HG02885 (cell line): ENCODE measurements at regions not wholly inside any gene's neighbourhood (a gene's known extent, or its start where the extent isn't known, plus 50 kb on each side); places are given as distances from the start of the nearest gene placed in this dataset.
"Not testable (repeated sequence)": the region's sequence is repeated elsewhere in the genome, so short reads cannot be mapped to it uniquely, and the experiment has no call there.

ENCODE experiments used
- ATAC-seq: cut with Tn5 transposase; IDR thresholded peaks from one replicate; pipeline ENCODE4 v1.9.1; 2021; ENCODE audit warnings: mild to moderate bottlenecking; ENCODE audit not compliant: unreplicated experiment, poor library complexity

DNA sequence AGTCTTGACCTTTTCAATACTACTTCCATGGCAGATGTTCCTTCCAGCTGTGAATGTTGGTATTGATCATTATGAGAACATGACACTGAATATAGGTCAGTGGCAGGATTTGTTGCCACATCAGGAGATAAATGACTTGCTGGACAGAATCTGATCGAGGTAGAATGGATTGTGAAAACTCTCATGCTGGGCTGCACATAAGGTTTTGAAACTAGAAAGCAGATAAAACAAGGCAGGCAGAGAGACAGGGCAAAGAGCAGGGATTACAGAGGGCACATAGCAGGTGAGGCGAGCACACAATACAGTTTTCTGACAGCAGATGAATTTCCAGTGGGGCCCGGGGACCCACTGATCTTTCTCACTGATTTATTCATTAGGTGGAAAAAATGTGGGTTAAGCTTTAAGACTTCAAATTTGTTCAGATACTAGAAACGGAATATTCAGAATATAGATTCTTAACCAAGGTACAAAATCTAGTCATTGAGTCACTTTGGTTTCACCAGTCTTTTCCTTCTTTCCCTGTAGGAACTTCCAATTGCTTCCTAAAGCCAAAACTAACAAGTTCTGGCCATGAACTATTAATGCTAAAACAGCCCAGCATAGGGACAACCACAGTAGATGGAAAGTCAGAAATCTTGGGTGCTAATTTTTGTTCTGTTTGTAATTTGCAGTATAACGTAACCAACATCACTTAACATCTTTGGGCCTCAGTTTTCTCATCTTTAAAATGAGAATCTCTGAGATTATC is 296.0 kb upstream of the PTBP2 start:
- ATAC-seq, result no peak

DNA sequence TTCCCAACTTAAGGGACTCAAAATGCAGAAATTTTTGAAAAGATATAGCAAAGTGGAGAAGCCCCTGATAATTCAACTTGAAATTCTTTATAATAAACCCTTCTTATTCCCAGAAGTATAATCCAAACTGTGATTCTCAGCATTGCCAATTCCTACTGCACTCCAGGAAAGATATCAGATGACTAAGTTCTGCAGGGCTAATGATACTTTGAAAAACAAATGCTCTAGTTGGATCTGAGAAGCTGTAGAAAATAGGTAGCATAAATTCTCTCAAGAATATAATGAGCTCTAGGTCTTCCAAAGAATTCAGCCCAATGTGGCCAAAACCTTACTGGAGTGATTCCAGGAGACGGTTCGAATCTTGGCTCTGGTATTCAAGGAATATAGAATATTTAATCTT is 294.0 kb upstream of the PTBP2 start:
- no peak for ATAC-seq

DNA sequence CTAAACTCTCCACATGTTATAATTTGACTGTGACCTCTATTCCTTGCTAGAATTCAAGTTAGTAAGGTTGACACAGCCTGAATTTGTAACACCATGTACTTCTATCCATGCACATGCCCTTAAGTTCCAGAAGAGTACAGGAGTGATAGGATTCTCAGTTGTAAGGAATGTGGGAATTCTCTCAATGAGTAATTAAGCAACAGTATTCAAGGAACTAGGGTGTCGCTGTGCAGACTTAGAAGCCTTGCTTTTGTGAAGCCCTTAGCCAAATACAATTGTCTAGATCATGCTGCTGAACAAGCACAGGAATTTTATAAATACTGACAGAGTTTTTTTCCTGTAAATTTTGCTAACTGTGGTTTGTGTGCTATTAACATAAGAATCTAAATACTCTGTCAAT is 276.3 kb upstream of the PTBP2 start:
- ATAC-seq, result no peak

DNA sequence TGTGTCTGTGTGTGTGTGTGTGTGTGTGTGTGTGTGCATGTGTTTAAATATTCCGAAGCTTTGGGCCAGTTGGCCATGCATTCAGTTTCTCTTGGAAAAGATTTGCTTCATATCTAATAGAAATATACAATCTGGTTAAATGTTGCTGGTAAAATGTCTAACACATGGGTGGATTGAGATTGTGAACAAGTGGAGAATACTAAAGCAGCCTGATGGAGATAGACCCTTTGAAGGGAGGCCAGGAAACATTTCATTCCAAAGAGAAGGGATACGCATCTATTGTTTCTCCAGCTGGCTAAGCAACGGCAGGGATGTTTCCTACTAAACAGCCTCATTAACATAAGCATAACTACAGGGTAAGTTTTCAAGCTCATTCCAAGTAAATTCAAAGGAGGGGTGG is 257.5 kb upstream of the PTBP2 start:
- no peak for ATAC-seq

DNA sequence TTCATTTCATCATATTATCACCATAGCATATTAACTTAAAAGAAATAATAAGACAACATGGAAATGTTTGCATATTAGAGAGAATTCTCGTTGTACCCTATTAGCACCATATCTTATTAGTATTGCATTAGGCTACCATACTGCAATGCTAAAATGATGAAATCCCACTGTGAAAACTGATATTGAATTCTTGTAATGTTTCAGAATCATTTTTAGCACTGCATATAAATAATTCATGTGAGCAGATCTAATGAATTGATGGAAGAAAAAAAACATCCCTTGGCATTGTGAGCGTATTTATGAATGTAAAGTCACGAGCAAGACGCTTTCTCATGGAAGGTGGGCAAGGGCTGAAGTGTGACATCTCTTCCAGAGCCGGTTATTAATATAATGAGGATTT is 257.1 kb upstream of the PTBP2 start:
- ATAC-seq, result no peak

DNA sequence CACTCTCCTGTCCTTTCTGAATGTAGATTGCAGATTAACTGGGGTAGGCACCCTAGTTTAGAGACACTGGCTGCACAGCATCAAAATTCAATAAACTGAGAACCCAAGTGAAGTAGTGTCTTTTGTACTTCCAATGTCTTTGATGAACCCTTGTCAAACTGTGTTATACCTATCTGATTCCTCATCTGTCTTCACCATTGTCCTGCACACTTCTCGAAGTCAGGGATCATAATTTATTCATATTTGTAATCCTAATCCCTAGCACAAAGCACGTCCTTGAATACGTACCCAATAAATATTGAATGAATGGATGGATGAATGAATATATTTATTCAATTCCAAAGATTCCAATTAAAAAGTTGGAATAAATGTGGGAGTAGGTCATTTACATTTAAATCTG is 256.6 kb upstream of the PTBP2 start:
- ATAC-seq, result no peak

DNA sequence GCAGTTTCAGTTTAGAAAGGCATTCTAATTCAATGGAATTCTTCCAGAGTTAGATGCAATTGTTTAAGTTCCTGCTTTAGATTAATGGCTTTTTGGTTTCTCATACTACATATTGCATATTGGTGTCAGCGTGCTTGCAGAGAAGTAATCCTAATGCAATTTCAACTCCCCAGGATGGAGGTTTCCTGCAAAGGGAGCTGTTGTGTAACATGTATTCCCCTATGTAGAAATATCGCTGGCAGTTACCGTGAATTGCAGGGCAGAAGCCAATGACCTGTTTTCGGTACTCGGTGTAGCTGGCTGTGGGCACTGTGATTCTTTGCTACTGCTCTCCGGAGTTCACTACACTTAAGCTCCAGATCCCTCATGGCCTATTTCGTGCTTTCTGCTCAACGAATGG is 256.1 kb upstream of the PTBP2 start:
- ATAC-seq, result no peak

DNA sequence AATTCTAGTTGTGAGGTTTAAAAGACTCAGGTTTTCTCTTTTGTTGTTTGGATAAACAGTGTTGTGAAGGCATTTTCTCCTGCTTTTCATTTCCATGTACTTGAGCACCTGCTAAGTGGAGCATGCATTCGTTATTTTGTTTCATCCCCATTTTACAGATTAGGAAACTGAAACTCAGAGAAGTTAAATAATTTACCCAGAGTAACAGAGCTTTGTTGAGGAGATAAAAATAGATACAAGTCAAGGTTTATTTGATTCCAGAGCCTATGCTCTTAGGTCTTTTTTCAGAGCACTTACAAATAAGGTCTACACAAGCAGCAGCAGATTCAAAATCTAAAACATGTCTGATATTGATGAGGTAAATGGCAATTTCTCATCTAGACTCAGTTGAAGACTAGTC is 254.7 kb upstream of the PTBP2 start:
- ATAC-seq, result no peak

DNA sequence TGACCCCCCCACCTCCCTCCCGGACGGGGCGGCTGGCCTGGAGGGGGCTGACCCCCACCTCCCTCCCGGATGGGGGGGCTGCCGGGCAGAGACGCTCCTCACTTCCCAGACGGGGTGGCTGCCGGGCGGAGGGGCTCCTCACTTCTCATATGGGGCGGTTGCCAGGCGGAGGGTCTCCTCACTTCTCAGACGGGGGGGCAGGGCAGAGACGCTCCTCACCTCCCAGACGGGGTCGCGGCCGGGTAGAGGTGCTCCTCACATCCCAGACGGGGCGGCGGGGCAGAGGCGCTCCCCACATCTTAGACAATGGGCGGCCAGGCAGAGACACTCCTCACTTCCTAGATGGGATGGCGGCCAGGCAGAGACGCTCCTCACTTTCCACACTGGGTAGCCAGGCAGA is 251.9 kb upstream of the PTBP2 start:
- not testable (repeated sequence) for ATAC-seq

DNA sequence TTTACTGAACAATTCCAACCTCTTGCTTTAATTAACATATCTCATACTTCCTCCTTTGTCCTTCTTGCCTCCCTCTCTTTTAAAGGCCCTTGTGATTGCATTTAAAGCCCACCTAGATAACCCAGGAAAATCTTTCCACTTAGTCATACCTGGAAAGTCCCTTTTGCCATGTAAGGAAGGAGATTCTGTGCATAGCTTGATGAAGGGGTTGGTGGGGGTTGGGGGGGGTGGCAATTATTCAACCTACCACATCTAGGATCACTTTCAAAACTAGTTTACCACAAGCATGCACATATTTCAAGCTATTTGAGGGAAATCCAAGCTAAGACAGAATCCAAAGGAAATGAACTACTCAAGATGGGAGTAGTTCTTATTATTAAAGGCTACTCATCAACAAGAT is 249.1 kb upstream of the PTBP2 start:
- no peak for ATAC-seq

DNA sequence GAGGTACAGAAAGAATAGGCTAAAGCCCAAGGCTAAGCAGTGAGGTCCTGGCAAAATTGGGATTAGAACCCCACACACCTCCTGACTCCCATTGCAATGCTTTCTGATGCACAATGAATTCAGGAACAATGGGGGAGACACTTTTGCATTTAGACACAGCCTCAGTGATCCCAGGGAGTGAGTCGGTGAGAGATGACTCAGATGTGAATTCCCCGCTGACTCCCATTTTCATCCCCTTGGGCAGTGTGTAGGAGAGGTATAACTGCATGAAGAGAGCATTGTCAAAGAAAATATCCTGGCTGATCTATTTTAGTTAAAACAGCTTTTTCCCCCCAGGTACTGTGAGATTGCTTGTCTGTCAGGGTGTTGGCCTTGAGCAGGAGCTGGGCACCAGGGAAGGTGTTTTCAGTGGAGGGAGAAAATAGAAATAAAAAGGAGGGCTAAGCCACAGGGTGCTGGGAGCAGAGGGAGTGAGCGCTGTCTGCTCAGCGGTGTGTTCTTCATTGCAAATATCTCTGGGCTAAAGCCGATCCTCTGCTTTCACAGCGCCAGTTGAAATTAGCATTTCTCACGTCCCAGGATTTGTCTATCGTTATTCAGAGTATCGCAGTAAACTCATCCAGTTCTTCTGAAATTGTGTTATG is 247.7 kb upstream of the PTBP2 start:
- no peak for ATAC-seq

DNA sequence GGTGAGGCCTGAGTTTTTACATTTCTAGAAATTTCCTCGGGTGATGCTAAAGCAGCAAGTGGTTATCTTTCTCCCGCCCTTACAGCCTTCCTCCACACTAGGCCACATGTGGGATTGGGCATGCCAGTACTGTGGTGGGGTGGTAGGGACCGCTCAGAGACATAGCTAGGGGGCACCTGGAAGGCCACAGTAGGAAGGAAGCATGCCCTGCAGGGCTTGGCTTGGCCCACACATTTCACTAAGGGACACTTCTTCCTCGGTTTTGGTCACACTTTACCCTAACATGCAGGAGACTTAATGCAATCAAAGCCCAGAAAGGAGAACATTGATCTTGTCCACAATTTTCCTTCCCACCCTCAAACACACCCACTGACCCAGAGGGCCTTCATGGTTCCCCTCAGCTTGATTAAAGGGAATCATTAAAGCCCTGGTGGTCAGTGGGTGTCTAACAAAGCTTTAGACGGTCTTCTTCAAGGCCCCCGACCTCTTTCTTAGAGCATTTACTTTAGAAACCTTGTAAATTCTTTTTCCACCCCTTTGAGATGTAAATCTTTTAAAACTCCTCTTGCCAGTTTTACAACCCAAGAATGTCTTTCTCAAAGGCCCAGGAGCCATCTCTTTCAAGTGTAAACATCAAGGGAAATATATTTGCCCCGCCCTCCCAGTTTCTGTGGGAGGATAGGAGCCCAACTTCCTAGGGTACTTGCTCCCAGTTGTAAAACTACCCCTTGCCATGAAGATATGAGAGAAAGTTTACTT is 246.4 kb upstream of the PTBP2 start:
- ATAC-seq, result no peak

DNA sequence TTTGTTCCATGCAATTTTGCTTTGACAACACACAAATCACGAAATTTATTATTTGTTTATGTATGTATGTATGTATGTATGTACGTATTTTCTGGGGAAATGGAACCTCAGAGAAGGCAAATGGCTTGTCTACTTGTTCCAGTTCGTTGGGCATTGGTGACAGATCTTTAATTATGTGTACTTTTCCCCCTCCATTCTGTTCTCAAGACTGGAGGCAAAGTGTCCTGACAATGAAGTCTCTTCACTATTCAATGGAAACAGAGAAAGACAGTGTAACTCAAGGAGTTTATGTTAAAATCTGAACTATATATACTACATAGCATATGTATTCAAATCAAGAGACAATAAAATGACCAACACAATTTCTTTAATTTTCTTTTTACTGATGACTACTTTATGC is 245.7 kb upstream of the PTBP2 start:
- ATAC-seq, result no peak

DNA sequence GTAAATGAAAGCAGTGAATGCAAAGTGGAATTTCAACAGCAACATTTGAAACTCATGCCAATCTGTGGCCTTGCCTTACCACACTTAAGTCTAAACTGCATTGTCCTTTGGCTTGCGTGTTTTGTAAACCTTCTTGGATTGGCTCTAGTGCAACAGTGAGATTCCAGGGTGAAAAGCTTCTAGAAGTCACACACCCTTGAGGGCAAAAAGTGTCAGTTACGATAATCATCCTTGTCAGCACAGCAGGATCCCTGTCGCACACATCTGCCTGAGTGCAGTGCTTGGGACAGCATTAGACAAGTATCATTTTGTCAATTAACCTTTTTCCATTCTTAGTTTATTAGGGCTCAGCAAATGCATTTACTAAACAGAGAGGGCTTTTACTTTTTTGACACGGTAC is 243.4 kb upstream of the PTBP2 start:
- no peak for ATAC-seq

DNA sequence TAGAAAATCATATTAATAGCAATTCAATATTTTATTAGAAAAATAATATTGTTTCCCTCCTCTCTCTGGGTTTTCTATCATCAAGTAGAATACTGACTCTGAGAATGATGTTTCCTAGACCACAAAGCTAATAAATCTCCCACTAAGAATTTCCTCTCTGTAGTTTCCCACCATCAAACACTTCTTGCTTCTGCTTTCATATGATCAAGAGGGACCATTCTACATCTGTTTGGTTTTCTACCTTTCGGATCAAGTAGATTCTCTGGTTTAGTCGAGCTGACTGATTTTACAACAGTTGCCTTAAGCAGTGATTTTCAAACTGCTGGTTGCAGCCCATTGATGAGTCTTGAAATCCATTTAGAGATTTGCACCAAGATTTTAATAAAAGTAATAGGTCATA is 240.2 kb upstream of the PTBP2 start:
- ATAC-seq, result no peak

DNA sequence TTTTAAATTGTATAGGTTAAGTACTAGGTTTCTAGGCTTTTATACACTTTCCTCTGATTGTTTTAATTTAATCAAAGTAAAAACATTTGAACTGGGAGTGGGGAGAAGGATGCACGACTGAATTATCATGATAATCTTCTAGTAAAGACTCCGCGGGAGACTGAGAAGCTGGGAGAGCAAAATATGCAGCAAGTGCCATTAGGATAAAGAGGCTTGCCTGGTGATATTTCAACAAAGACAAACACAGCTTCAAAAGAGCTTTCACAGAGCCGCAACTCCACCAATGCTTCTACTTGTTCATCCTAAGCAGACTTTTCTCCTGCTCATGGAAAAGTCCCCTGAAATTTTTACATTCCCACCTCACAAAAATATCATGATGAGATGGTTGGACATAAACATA is 239.0 kb upstream of the PTBP2 start:
- ATAC-seq, result no peak

DNA sequence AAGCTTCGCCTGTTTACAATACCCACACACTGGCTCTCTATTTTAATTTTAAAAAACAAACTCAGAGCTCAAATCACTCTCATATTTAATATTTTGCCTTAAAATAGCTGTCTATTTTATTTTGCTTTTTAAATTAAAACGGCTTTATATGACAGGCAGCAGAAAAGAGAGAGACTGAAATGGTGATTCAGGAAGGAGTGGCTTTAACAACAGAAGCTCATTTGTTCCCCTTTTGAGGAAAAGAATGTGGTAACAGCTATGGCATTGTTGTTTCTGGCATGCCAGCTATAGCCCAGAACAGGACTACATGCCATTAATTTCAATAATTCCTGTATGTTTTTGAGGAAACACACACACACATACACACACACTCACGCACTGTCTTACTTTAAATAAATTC is 234.2 kb upstream of the PTBP2 start:
- ATAC-seq, result no peak

DNA sequence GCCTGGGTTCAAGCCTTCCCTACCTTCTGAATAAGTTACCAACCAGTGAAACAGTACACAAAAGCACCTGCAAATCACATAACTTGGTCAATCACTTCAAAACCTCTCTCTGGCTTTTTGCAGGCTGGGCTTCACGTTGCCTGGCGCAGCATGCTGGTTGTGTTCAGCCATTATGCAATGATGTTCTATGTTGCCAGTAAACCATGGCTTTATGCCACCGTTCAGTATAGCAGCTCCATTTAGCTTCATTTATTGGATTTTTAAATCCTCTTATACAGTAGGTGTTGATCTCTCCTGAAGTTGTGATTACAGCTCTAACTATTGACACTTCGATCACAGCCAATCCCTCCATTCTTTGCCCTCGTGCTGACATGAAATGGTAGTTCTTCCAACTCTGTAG is 233.6 kb upstream of the PTBP2 start:
- ATAC-seq, result no peak

DNA sequence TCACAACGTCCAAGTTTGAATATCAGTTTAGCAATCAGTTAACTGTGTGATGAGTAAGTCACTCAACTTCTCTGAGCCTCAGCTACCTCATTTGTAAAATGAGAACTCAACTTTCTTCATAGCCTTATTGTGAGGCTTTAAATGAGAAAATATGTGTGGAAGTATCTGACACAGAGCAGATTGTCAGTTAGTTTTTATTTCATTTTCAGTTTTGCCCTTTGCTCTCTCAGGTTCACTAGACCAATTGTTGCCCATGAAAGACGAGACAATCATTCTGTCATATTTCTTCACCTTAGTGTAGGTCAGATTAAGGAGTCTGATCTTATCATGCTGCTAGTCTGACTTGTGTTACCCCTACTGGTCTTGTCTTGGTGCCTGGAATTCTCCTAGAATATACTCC is 232.8 kb upstream of the PTBP2 start:
- ATAC-seq, result peak; percentile 68

DNA sequence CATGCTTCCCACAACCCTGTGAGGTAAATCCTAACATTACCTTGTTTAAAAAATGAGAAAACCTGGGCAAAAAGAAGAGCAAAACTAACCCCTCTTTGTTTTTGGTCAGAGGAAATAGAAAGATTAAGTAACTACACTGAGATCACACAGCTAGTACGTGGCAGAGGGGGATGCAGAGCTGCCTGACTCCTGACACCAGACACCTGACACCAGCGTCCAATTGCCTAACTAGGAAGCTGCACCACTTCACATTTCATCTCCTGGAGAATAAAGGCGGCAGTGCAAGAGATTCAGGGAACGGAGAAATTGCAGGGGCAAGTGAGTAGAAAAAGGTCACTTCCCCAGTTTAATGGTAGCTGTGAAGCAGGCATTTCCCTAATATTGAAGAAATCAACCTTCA is 229.3 kb upstream of the PTBP2 start:
- no peak for ATAC-seq

DNA sequence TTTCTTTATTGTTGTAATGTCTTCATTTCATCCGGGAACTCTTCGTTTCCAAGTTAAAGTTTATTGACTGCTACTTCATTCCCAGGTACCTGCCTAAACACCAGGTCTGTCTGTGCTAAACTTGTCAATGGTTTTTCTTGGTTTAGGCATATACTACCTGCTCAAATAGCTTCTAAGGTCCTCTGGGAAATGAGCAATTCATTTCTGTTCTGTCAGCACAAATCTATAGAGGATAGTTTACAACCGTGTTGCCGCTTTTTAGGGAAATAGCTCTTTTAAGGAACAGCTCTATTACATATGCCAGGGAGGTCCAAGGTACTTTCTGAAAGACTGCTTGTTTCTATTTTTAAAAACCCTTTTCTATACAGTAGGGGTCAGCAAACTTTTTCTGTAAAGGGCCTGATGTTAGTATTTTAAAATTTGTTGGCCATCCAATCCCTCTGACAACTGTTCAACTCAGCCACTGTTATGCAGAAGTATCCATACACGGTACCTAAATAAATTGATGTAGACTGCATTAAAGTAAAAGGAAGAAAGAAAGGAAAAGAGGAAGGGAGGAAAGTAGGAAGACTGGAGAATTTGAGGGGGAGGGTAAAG is 222.7 kb upstream of the PTBP2 start:
- ATAC-seq, result no peak
